Body of pancreas (tissue), 4 donors: ENCODE measurements at regions not wholly inside any gene's neighbourhood (a gene's known extent, or its start where the extent isn't known, plus 50 kb on each side); places are given as distances from the start of the nearest gene placed in this dataset.

ENCODE experiments used
- CTCF ChIP-seq, 7 experiments: fragments of 450-650 bp in 4 of 7; fragments of 200-600 bp in 3 of 7; sonication (generic) in 3 of 7; IDR thresholded peaks; one replicate each; pipeline ENCODE4 v1.5.1; 2016 to 2019; ENCODE audit warnings: antibody characterized with exemption in 7 of 7
- POLR2A ChIP-seq, 3 donors: fragments of 450-650 bp; IDR thresholded peaks; one replicate each; pipeline ENCODE4 v1.6.1; 2016; ENCODE audit warnings: antibody characterized with exemption in 3 of 3, mild to moderate bottlenecking in 2 of 3

- TF ChIP-seq CTCF (IDR thresholded peaks at IDR 0.05) (no peak), POLR2A (IDR thresholded peaks at IDR 0.05) (no peak)
These were observed 521.1 kb downstream of the ADGRL2 start for GRCh38 chr1:82321794-82322193.
